ENCODE measurements at regions not wholly inside any gene's neighbourhood (a gene's known extent, or its start where the extent isn't known, plus 50 kb on each side); places are given as distances from the start of the nearest gene placed in this dataset.

- TF ChIP-seq POLR2A (IDR thresholded peaks at IDR 0.05) (no peak), CTCF (IDR thresholded peaks at IDR 0.05) (no peak)
These were observed 778.3 kb upstream of the CDH7 start for GRCh38 chr18:64972545-64972944.
